ENCODE measurements at regions not wholly inside any gene's neighbourhood (a gene's known extent, or its start where the extent isn't known, plus 50 kb on each side); places are given as distances from the start of the nearest gene placed in this dataset.

DNA sequence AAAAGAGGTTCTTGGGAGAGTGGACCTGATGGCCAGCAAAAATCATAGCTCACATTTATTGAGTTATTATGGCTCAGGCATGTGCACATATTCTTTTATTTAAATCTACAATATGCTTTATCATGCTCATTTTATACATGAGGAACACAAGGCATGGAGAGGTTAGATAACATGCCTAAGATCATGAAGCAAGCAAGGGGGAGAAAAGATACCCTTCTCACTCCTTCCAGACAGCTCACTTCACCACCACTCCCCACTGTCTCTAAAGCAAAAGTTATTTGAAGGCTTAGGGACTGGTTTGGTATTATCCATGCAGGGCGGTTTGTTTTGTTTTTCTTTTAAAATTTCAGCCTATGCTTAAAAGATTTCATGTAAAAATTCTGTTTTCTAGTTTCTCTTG, 59.0 kb upstream of the PDE8B start (continued):
- TF ChIP-seq THRA (IDR thresholded peaks at IDR 0.05): no peak
- no peak for TF ChIP-seq C11orf30 (IDR thresholded peaks at IDR 0.05; ENCODE audit: low read depth)

- in situ Hi-C loops (cut with MboI): no loop called here
- intact Hi-C loops (cut with micrococcal nuclease): no loop called here
- POLR2A ChIA-PET: no interaction called here
- H2AFZ ChIP-seq (ENCODE audit: low read depth, low read length): no peak overlapping the region
- FAIRE-seq (no peak), ATAC-seq (no peak), DNase-seq (ENCODE audit: extremely low read depth in 1 of 4, low spot score in 3 of 4) (no peak)
- no peaks in the 10 kb centered on the region for H3K4me1 ChIP-seq (replicated peaks in 1 of 2; ENCODE audit: control insufficient read depth in 2 of 2, insufficient read depth in 2 of 2, low read length in 2 of 2)
- no peaks in the 10 kb centered on the region for H3K36me3 ChIP-seq (ENCODE audit: control insufficient read depth, insufficient read depth, low read length)
- H3K27me3 ChIP-seq (ENCODE audit: control insufficient read depth in 2 of 2, insufficient read depth in 2 of 2, low read length in 2 of 2): peaks cover 6 to 7% of the 10 kb centered on the region in 2 experiments; a peak in 2 of 5 replicates
- no peak overlapping the region for H3K27ac ChIP-seq (ENCODE audit: extremely low read depth, low read depth, low read length)
- H3K9ac ChIP-seq (ENCODE audit: insufficient read depth in 1 of 2, low read depth in 2 of 2, low read length in 2 of 2): no peak overlapping the region
- H3K4me3 ChIP-seq: no peak overlapping the region
- no peaks in the 10 kb centered on the region for H3K9me1 ChIP-seq (ENCODE audit: control insufficient read depth, insufficient read depth, low read length)
- H3K4me2 ChIP-seq (ENCODE audit: insufficient read depth, low read length): no peak overlapping the region
- 0% methylated on average over 2 of the region's 2 CpGs for WGBS (ENCODE audit: insufficient coverage, low coverage, missing lambda C conversion rate)
- CTCF ChIA-PET (ENCODE audit: low intra/inter-chr PET ratio): no interaction called here
- no peaks in the 10 kb centered on the region for H3K79me2 ChIP-seq (ENCODE audit: control insufficient read depth, insufficient read depth, low read length)
- no peaks in the 10 kb centered on the region for H3K9me3 ChIP-seq (replicated peaks; ENCODE audit: control insufficient read depth, insufficient read depth, low read depth, low read length)
- BruUV-seq (replicated peaks): no TSS peak
- H4K20me1 ChIP-seq (replicated peaks; ENCODE audit: control insufficient read depth, insufficient read depth, low read length): no peaks in the 10 kb centered on the region
- no peak for TF ChIP-seq FOXA1 (IDR thresholded peaks at IDR 0.05; ENCODE audit: borderline replicate concordance)
- TF ChIP-seq, protein P1, sequence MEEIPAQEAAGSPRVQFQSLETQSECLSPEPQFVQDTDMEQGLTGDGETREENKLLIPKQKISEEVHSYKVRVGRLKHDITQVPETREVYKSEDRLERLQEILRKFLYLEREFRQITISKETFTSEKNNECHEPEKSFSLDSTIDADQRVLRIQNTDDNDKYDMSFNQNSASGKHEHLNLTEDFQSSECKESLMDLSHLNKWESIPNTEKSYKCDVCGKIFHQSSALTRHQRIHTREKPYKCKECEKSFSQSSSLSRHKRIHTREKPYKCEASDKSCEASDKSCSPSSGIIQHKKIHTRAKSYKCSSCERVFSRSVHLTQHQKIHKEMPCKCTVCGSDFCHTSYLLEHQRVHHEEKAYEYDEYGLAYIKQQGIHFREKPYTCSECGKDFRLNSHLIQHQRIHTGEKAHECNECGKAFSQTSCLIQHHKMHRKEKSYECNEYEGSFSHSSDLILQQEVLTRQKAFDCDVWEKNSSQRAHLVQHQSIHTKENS (CRISPR knock-in tag; IDR thresholded peaks at IDR 0.05): no peak
- 0 out of 2 replicates have a peak, but pooled peaks have one; percentile 4 for TF ChIP-seq C11orf30 (IDR thresholded peaks at IDR 0.05; ENCODE audit: low read depth)
- TF ChIP-seq CTBP1 (IDR thresholded peaks at IDR 0.05; ENCODE audit: borderline replicate concordance): no peak
- TF ChIP-seq HMGN3 (IDR thresholded peaks at IDR 0.05; ENCODE audit: borderline replicate concordance, extremely low read depth, insufficient read length, low read depth, low read length): no peak
- TF ChIP-seq REST (IDR thresholded peaks at IDR 0.05; ENCODE audit: borderline replicate concordance): no peak
- no peak for TF ChIP-seq REST (CRISPR knock-in tag; IDR thresholded peaks at IDR 0.05; ENCODE audit: low read depth)
- TF ChIP-seq ZBTB8A (IDR thresholded peaks at IDR 0.05; ENCODE audit: partially characterized antibody): no peak
- no peak for TF ChIP-seq ZNF23 (CRISPR knock-in tag; IDR thresholded peaks at IDR 0.05)
- TF ChIP-seq ZNF316 (IDR thresholded peaks at IDR 0.05): peak; percentile 22; the same call in 1 of the 2 replicates
- TF ChIP-seq CBX3 (IDR thresholded peaks at IDR 0.05; ENCODE audit: borderline replicate concordance in 1 of 2, low read length in 2 of 2): no peak
Measured at GRCh38 chr5:77146896-77147295, 59.8 kb upstream of the ZBED3 start.

Data from K562 (cell line).